A673 (cell line): ENCODE measurements at regions not wholly inside any gene's neighbourhood (a gene's known extent, or its start where the extent isn't known, plus 50 kb on each side); places are given as distances from the start of the nearest gene placed in this dataset.

Source experiments
- CTCF ChIP-seq: fragments of 300-800, 200-600 bp; sonication (generic); conservative IDR thresholded peaks from 2 replicates; pipeline ENCODE4 v1.5.1; 2017; ENCODE audit warnings: low read depth, mild to moderate bottlenecking, antibody characterized with exemption, low read length, moderate library complexity, mixed read lengths
- EZH2 ChIP-seq: fragments of 200-600 bp; sonication (generic); IDR thresholded peaks from 2 replicates; pipeline ENCODE4 v1.6.1; 2017; ENCODE audit warnings: borderline replicate concordance, low read depth, mild to moderate bottlenecking, mixed read lengths, antibody characterized with exemption, low read length; ENCODE audit not compliant: poor library complexity, severe bottlenecking

- TF ChIP-seq CTCF (no peak), EZH2 (no peak)
Observed at GRCh38 chr13:40113643-40114304, 458.3 kb downstream of the COG6 start.
